SU-DHL-6 (cell line): ENCODE measurements at regions not wholly inside any gene's neighbourhood (a gene's known extent, or its start where the extent isn't known, plus 50 kb on each side); places are given as distances from the start of the nearest gene placed in this dataset.

ENCODE experiments used
- H2AFZ ChIP-seq: fragments of 200-600 bp; sonication (generic); 2 replicates; pipeline ENCODE4 v1.6.1; 2014; ENCODE audit warnings: low read depth, mild to moderate bottlenecking, moderate library complexity, mixed read lengths, antibody characterized with exemption, low read length; ENCODE audit not compliant: severe bottlenecking
- H3F3A ChIP-seq: fragments of 200-600 bp; shearing (Covaris generic); 2 replicates; pipeline ENCODE4 v1.6.0; 2016; ENCODE audit warnings: antibody characterized with exemption, mild to moderate bottlenecking; ENCODE audit not compliant: insufficient read depth
- H3K27ac ChIP-seq: fragments of 200-600 bp; sonication (generic); 2 replicates; pipeline ENCODE4 v1.5.1; 2016; ENCODE audit warnings: low read depth, mild to moderate bottlenecking, low read length, moderate library complexity, mixed read lengths
- H3K27me3 ChIP-seq: fragments of 200-600 bp; sonication (generic), shearing (Covaris generic); 2 replicates; pipeline ENCODE4 v1.6.0; 2014; ENCODE audit warnings: mild to moderate bottlenecking, low read length
- H3K36me3 ChIP-seq: fragments of 200-600 bp; sonication (generic); 2 replicates; pipeline ENCODE4 v1.6.1; 2014; ENCODE audit warnings: mild to moderate bottlenecking, low read length, mixed read lengths
- H3K4me2 ChIP-seq: fragments of 300-600, 200-600 bp; shearing (Covaris generic), sonication (generic); 2 replicates; pipeline ENCODE4 v1.6.0; 2014; ENCODE audit warnings: low read length, low read depth, mild to moderate bottlenecking; ENCODE audit not compliant: poor library complexity, severe bottlenecking
- H3K4me3 ChIP-seq: fragments of 200-600 bp; sonication (generic); 2 replicates; pipeline ENCODE4 v1.5.1; 2014; ENCODE audit warnings: antibody characterized with exemption, low read length, mild to moderate bottlenecking, mixed read lengths; ENCODE audit not compliant: insufficient read depth, poor library complexity, severe bottlenecking
- H3K79me2 ChIP-seq: fragments of 200-600 bp; sonication (generic); 2 replicates; pipeline ENCODE4 v1.6.1; 2014; ENCODE audit warnings: mild to moderate bottlenecking, low read length, moderate library complexity; ENCODE audit not compliant: insufficient read depth
- H3K9ac ChIP-seq: fragments of 200-600 bp; sonication (generic); 2 replicates; pipeline ENCODE4 v1.7.0; 2014; ENCODE audit warnings: mild to moderate bottlenecking, low read length
- H3K9me2 ChIP-seq: fragments of 200-600 bp; sonication (generic); replicated peaks from 2 replicates; pipeline ENCODE4 v1.6.1; 2014; ENCODE audit warnings: low read length; ENCODE audit not compliant: insufficient read depth
- H3K9me3 ChIP-seq: fragments of 200-600 bp; sonication (generic); 2 replicates; pipeline ENCODE4 v1.6.1; 2014; ENCODE audit warnings: low read length, mixed read lengths; ENCODE audit not compliant: insufficient read depth
- H4K20me1 ChIP-seq: fragments of 200-600 bp; sonication (generic); 2 replicates; pipeline ENCODE4 v1.6.1; 2014; ENCODE audit warnings: low read depth, mild to moderate bottlenecking, antibody characterized with exemption, low read length, moderate library complexity, mixed read lengths
- EZH2phosphoT487 ChIP-seq: fragments of 200-600 bp; sonication (generic), shearing (Covaris generic); conservative IDR thresholded peaks from 2 replicates; pipeline ENCODE4 v1.6.1; 2018; ENCODE audit warnings: mild to moderate bottlenecking, antibody characterized with exemption, low read length, moderate library complexity, mixed read lengths
- TF ChIP-seq, protein P1 (sequence below): fragments of 200-600 bp; sonication (generic); IDR thresholded peaks from one replicate; pipeline ENCODE4 v1.5.1; 2017; ENCODE audit warnings: antibody characterized with exemption, mild to moderate bottlenecking, low read length, moderate library complexity; ENCODE audit not compliant: insufficient read depth, poor library complexity, severe bottlenecking

DNA sequence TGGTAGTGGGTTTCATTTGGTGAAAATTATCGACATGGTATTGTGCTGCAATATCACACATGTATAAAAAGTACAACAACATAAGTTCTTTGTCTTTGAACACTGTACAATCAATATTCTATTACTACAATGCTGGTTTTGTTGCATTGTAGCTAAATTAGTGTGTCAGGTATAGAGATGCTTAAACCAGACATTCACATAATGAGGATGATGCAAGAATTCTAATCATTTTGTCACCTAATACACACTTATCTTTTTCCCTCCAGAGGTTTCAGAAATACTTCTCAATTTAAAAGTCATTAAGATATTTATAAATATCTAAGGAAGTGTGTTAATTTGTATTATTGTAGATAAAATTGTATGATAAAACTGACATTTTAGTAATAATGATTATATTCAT lies 174.8 kb upstream of the MAN1A1 start:
- TF ChIP-seq, protein P1, sequence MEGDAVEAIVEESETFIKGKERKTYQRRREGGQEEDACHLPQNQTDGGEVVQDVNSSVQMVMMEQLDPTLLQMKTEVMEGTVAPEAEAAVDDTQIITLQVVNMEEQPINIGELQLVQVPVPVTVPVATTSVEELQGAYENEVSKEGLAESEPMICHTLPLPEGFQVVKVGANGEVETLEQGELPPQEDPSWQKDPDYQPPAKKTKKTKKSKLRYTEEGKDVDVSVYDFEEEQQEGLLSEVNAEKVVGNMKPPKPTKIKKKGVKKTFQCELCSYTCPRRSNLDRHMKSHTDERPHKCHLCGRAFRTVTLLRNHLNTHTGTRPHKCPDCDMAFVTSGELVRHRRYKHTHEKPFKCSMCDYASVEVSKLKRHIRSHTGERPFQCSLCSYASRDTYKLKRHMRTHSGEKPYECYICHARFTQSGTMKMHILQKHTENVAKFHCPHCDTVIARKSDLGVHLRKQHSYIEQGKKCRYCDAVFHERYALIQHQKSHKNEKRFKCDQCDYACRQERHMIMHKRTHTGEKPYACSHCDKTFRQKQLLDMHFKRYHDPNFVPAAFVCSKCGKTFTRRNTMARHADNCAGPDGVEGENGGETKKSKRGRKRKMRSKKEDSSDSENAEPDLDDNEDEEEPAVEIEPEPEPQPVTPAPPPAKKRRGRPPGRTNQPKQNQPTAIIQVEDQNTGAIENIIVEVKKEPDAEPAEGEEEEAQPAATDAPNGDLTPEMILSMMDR, result no peak
- no peak for TF ChIP-seq EZH2phosphoT487
- H3K4me3 ChIP-seq, result no peak overlapping the region

DNA sequence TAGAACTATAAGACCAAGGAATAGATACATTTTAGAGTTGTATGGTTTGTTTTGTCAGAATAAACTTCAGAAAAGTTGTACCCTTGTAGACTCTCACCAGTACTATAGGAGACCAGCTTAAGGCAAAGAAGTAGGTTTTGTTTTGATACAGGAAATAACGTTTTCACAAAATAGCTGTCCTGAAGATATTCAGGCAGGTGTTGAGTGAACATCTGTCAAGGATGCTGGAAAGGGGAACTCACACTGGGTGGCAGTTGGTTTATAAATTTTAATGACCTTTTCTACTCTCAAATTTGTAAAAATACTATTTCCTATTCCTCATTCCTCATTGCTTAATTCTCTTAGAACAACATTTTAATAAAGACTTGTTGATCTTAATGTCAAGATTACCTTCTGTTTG lies 174.0 kb upstream of the MAN1A1 start:
- Histone ChIP-seq H3K27ac (no peak overlapping the region), H3K79me2 (no peaks in the 10 kb centered on the region), H3K4me2 (no peak overlapping the region), H3K27me3 (no peaks in the 10 kb centered on the region), H3K9me3 (no peaks in the 10 kb centered on the region), H4K20me1 (no peaks in the 10 kb centered on the region), H3K9me2 (no peaks in the 10 kb centered on the region; the same call in 1 of the 2 replicates), H3K9ac (no peak overlapping the region), H3F3A (no peaks in the 10 kb centered on the region), H2AFZ (no peak overlapping the region), H3K36me3 (no peaks in the 10 kb centered on the region), H3K4me3 (no peak overlapping the region)
- TF ChIP-seq, protein P1, result no peak
- TF ChIP-seq EZH2phosphoT487, result no peak

More for the DNA sequence above, 174.8 kb upstream of the MAN1A1 start:
- no peaks in the 10 kb centered on the region for H3K27me3 ChIP-seq
- no peaks in the 10 kb centered on the region for H4K20me1 ChIP-seq
- no peaks in the 10 kb centered on the region for H3K9me3 ChIP-seq
- H3K79me2 ChIP-seq, result no peaks in the 10 kb centered on the region
- H2AFZ ChIP-seq, result no peak overlapping the region
- no peak overlapping the region for H3K4me2 ChIP-seq
- H3F3A ChIP-seq, result no peaks in the 10 kb centered on the region
- no peak overlapping the region for H3K27ac ChIP-seq
- no peaks in the 10 kb centered on the region for H3K36me3 ChIP-seq
- H3K9me2 ChIP-seq, result no peaks in the 10 kb centered on the region; the same call in 1 of the 2 replicates
- H3K9ac ChIP-seq, result no peak overlapping the region

DNA sequence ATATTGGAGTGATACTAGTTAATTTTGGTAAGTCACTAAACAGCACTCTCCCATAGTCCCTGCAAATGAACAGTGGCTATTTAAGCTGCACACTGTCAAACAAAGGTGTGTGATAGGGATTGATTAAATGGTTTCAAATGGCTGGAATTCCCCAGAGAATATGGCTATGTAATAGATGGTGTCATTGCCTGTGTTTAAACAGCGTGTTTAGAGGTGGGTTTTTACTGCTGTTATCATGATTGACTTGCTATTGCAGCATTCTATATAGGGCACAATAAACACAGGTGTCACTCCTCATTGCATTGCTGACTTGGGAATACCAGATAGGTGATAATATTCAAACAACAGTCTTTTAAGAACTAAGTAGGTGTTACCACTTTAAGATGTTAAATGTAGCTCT lies 171.7 kb upstream of the MAN1A1 start:
- Histone ChIP-seq H3K9me2 (no peaks in the 10 kb centered on the region), H3K36me3 (no peaks in the 10 kb centered on the region), H3F3A (no peaks in the 10 kb centered on the region), H4K20me1 (no peaks in the 10 kb centered on the region), H3K27me3 (no peaks in the 10 kb centered on the region), H3K4me2 (no peak overlapping the region), H2AFZ (no peak overlapping the region), H3K9ac (no peak overlapping the region), H3K27ac (no peak overlapping the region), H3K79me2 (no peaks in the 10 kb centered on the region), H3K4me3 (no peak overlapping the region), H3K9me3 (no peaks in the 10 kb centered on the region)
- TF ChIP-seq EZH2phosphoT487, result no peak
- TF ChIP-seq, protein P1, result no peak
